ENCODE measurements at regions not wholly inside any gene's neighbourhood (a gene's known extent, or its start where the extent isn't known, plus 50 kb on each side); places are given as distances from the start of the nearest gene placed in this dataset.

GRCh38 chr6:130756824-130757223 is 70.4 kb upstream of the SMLR1 start:
- TF ChIP-seq CTCF (conservative IDR thresholded peaks at IDR 0.05): no peak
- Mint-ChIP-seq H3K36me3 (ENCODE audit: low read depth) (no peaks in the 10 kb centered on the region), H3K9me3 (peaks cover 5% of the 10 kb centered on the region), H3K4me3 (no peak overlapping the region), H3K27me3 (ENCODE audit: low read depth) (no peaks in the 10 kb centered on the region), H3K4me1 (no peaks in the 10 kb centered on the region), H3K27ac (ENCODE audit: unreplicated experiment) (no peak overlapping the region)
- no peak for DNase-seq (ENCODE audit: low read depth, low spot score)

GRCh38 chr6:130758813-130759212 is 68.4 kb upstream of the SMLR1 start:
- no peaks in the 10 kb centered on the region for H3K27me3 Mint-ChIP-seq (ENCODE audit: low read depth)
- no peak for DNase-seq (ENCODE audit: low read depth, low spot score)
- no peak overlapping the region for H3K27ac Mint-ChIP-seq (ENCODE audit: unreplicated experiment)
- TF ChIP-seq CTCF (conservative IDR thresholded peaks at IDR 0.05): no peak
- no peak overlapping the region for H3K4me3 Mint-ChIP-seq
- no peaks in the 10 kb centered on the region for H3K4me1 Mint-ChIP-seq
- H3K9me3 Mint-ChIP-seq: peaks cover 5% of the 10 kb centered on the region
- no peaks in the 10 kb centered on the region for H3K36me3 Mint-ChIP-seq (ENCODE audit: low read depth)

GRCh38 chr6:130760006-130760405 is 67.2 kb upstream of the SMLR1 start:
- Mint-ChIP-seq H3K9me3 (peaks cover 5% of the 10 kb centered on the region), H3K27ac (ENCODE audit: unreplicated experiment) (no peak overlapping the region), H3K36me3 (ENCODE audit: low read depth) (no peaks in the 10 kb centered on the region), H3K4me1 (no peaks in the 10 kb centered on the region), H3K27me3 (ENCODE audit: low read depth) (no peaks in the 10 kb centered on the region), H3K4me3 (no peak overlapping the region)
- peak; percentile 9 for DNase-seq (ENCODE audit: low read depth, low spot score)
- TF ChIP-seq CTCF (conservative IDR thresholded peaks at IDR 0.05): peak; percentile 59

GRCh38 chr6:130761286-130761685 is 65.9 kb upstream of the SMLR1 start:
- Mint-ChIP-seq H3K9me3 (peaks cover 5% of the 10 kb centered on the region), H3K27me3 (ENCODE audit: low read depth) (no peaks in the 10 kb centered on the region), H3K36me3 (ENCODE audit: low read depth) (no peaks in the 10 kb centered on the region), H3K27ac (ENCODE audit: unreplicated experiment) (no peak overlapping the region), H3K4me3 (no peak overlapping the region), H3K4me1 (no peaks in the 10 kb centered on the region)
- DNase-seq (ENCODE audit: low read depth, low spot score): no peak
- no peak for TF ChIP-seq CTCF (conservative IDR thresholded peaks at IDR 0.05)

- no peak overlapping the region for H3K4me3 Mint-ChIP-seq
- no peaks in the 10 kb centered on the region for H3K36me3 Mint-ChIP-seq (ENCODE audit: low read depth)
- no peaks in the 10 kb centered on the region for H3K4me1 Mint-ChIP-seq
- no peak for DNase-seq (ENCODE audit: low read depth, low spot score)
- H3K27ac Mint-ChIP-seq (ENCODE audit: unreplicated experiment): no peak overlapping the region
- H3K27me3 Mint-ChIP-seq (ENCODE audit: low read depth): no peaks in the 10 kb centered on the region
- H3K9me3 Mint-ChIP-seq: peaks cover 1% of the 10 kb centered on the region
- no peak for TF ChIP-seq CTCF (conservative IDR thresholded peaks at IDR 0.05)
These were observed 62.0 kb upstream of the SMLR1 start for GRCh38 chr6:130765181-130765727.

All from neural crest cell (in vitro differentiated cells).